Common myeloid progenitor, CD34-positive (primary cell): ENCODE measurements at regions not wholly inside any gene's neighbourhood (a gene's known extent, or its start where the extent isn't known, plus 50 kb on each side); places are given as distances from the start of the nearest gene placed in this dataset.
"Not testable (repeated sequence)": the region's sequence is repeated elsewhere in the genome, so short reads cannot be mapped to it uniquely, and the experiment has no call there.

Experiments
- CTCF ChIA-PET: fragments of 350-600 bp; sonication (Branson Sonifier 250); formaldehyde crosslinking; loops from one replicate; lab custom pipeline; 2021; ENCODE audit warnings: antibody characterized with exemption; lab: Charles Lee
- POLR2A ChIA-PET: fragments of 350-600 bp; sonication (Branson Sonifier 250); formaldehyde crosslinking; loops from one replicate; lab custom pipeline; 2021; ENCODE audit warnings: antibody characterized with exemption; lab: Charles Lee
- DNase-seq, 3 donors: peaks; one replicate each; pipeline versions ENCODE4 v3.0.0 to v3.0.0-alpha.2; 2013
- H3K27ac ChIP-seq, 2 experiments: 1 replicate in 1 of 2; 2 replicates in 1 of 2; pipeline ENCODE4 v1.7.0; 2013; ENCODE audit warnings: inconsistent platforms in 2 of 2, low read length in 2 of 2, mild to moderate bottlenecking in 2 of 2, low read depth in 1 of 2, moderate library complexity in 1 of 2; ENCODE audit not compliant: severe bottlenecking in 2 of 2, insufficient read depth in 1 of 2, poor library complexity in 1 of 2
- H3K27me3 ChIP-seq, 5 experiments: replicated peaks in 2 of 5; 1 replicate in 3 of 5; 2 replicates in 2 of 5; pipeline versions ENCODE4 v1.6.1 to v1.7.0; 2013; ENCODE audit warnings: low read length in 4 of 5, mild to moderate bottlenecking in 2 of 5, moderate library complexity in 2 of 5, inconsistent platforms in 1 of 5; ENCODE audit not compliant: insufficient read depth in 5 of 5, control insufficient read depth in 4 of 5
- H3K36me3 ChIP-seq, 4 experiments: 1 replicate in 2 of 4; 2 replicates in 2 of 4; pipeline versions ENCODE4 v1.6.1 to v1.7.0; 2013; ENCODE audit warnings: low read length in 3 of 4, control low read depth in 1 of 4, mild to moderate bottlenecking in 1 of 4; ENCODE audit not compliant: control insufficient read depth in 4 of 4, insufficient read depth in 4 of 4
- H3K4me1 ChIP-seq, 4 experiments: 1 replicate in 3 of 4; 2 replicates in 1 of 4; pipeline versions ENCODE4 v1.6.1 to v1.7.1; 2013; ENCODE audit warnings: low read length in 3 of 4, mild to moderate bottlenecking in 3 of 4, control low read depth in 1 of 4, inconsistent platforms in 1 of 4, moderate library complexity in 1 of 4; ENCODE audit not compliant: control insufficient read depth in 4 of 4, insufficient read depth in 4 of 4; ENCODE audit errors: control extremely low read depth in 1 of 4
- H3K4me3 ChIP-seq, 7 experiments: 1 replicate in 4 of 7; 2 replicates in 3 of 7; pipeline versions ENCODE4 v1.5.1 to v1.7.0; 2013; ENCODE audit warnings: mild to moderate bottlenecking in 7 of 7, low read length in 6 of 7, moderate library complexity in 6 of 7, inconsistent platforms in 2 of 7, low read depth in 2 of 7, control low read depth in 1 of 7; ENCODE audit not compliant: insufficient read depth in 4 of 7, control insufficient read depth in 1 of 7; ENCODE audit errors: extremely low read depth in 1 of 7
- H3K9me3 ChIP-seq, 5 experiments: 1 replicate in 4 of 5; 2 replicates in 1 of 5; pipeline versions ENCODE4 v1.6.1 to v1.7.1; 2013; ENCODE audit warnings: low read length in 4 of 5, mild to moderate bottlenecking in 2 of 5, inconsistent platforms in 1 of 5, low read depth in 1 of 5, moderate library complexity in 1 of 5; ENCODE audit not compliant: control insufficient read depth in 4 of 5, insufficient read depth in 2 of 5; ENCODE audit errors: control extremely low read depth in 1 of 5
- WGBS: methylation state at CpG from one replicate; pipeline ENCODE4 v1.1.5; 2013; ENCODE audit not compliant: insufficient coverage; 5-methylcytosine and 5-hydroxymethylcytosine counted together

- 92% methylated on average over 10 of the region's 19 CpGs for WGBS
Observed at GRCh38 chr6:122185458-122185857, 214.0 kb upstream of the HSF2 start.

GRCh38 chr6:122187186-122187585, 212.3 kb upstream of the HSF2 start:
- WGBS, result no CpG with 5 or more reads among the region's 1 CpG
- POLR2A ChIA-PET, result no interaction called here
- Histone ChIP-seq H3K27me3 (no peaks in the 10 kb centered on the region), H3K4me3 (no peak overlapping the region), H3K27ac (no peak overlapping the region), H3K4me1 (no peaks in the 10 kb centered on the region), H3K9me3 (peaks cover 0 to 1% (median 0%) of the 10 kb centered on the region in 5 experiments), H3K36me3 (no peaks in the 10 kb centered on the region)
- CTCF ChIA-PET, result no interaction called here
- no peak for DNase-seq

More at GRCh38 chr6:122185458-122185857, 214.0 kb upstream of the HSF2 start:
- H3K9me3 ChIP-seq, H3K36me3 ChIP-seq, CTCF ChIA-PET, H3K27ac ChIP-seq, H3K4me1 ChIP-seq, POLR2A ChIA-PET, H3K4me3 ChIP-seq, DNase-seq, H3K27me3 ChIP-seq: not testable (repeated sequence)

- H3K36me3 ChIP-seq, result no peaks in the 10 kb centered on the region
- H3K4me1 ChIP-seq, result no peaks in the 10 kb centered on the region
- ChIA-PET POLR2A (no interaction called here), CTCF (no interaction called here)
- H3K27ac ChIP-seq, result no peak overlapping the region
- no CpG with 5 or more reads among the region's 1 CpG for WGBS
- no peaks in the 10 kb centered on the region for H3K9me3 ChIP-seq
- no peaks in the 10 kb centered on the region for H3K27me3 ChIP-seq
- H3K4me3 ChIP-seq, result no peak overlapping the region
- no peak for DNase-seq
Observed at GRCh38 chr6:122198922-122199321, 200.5 kb upstream of the HSF2 start.

GRCh38 chr6:122200440-122200839, 199.0 kb upstream of the HSF2 start:
- Histone ChIP-seq H3K27ac (no peak overlapping the region), H3K9me3 (no peaks in the 10 kb centered on the region), H3K4me1 (no peaks in the 10 kb centered on the region), H3K4me3 (no peak overlapping the region), H3K36me3 (no peaks in the 10 kb centered on the region), H3K27me3 (no peaks in the 10 kb centered on the region)
- ChIA-PET POLR2A (no interaction called here), CTCF (no interaction called here)
- no peak for DNase-seq
- WGBS, result 100% methylated on average over 1 of the region's 1 CpG

GRCh38 chr6:122202576-122203137, 196.8 kb upstream of the HSF2 start:
- CTCF ChIA-PET, result no interaction called here

GRCh38 chr6:122207061-122207460, 192.4 kb upstream of the HSF2 start:
- Histone ChIP-seq H3K4me3 (no peak overlapping the region), H3K27me3 (no peaks in the 10 kb centered on the region), H3K27ac (no peak overlapping the region), H3K4me1 (no peaks in the 10 kb centered on the region), H3K36me3 (no peaks in the 10 kb centered on the region), H3K9me3 (no peaks in the 10 kb centered on the region)
- ChIA-PET CTCF (no interaction called here), POLR2A (no interaction called here)
- DNase-seq, result no peak
- no CpG with 5 or more reads among the region's 2 CpGs for WGBS

More at GRCh38 chr6:122202576-122203137, 196.8 kb upstream of the HSF2 start:
- Histone ChIP-seq H3K9me3 (no peaks in the 10 kb centered on the region), H3K4me3 (no peak overlapping the region), H3K27me3 (no peaks in the 10 kb centered on the region), H3K27ac (no peak overlapping the region), H3K4me1 (no peaks in the 10 kb centered on the region), H3K36me3 (no peaks in the 10 kb centered on the region)
- POLR2A ChIA-PET, result no interaction called here
- 93% methylated on average over 6 of the region's 8 CpGs for WGBS
- DNase-seq, result no peak

GRCh38 chr6:122207794-122208193, 191.7 kb upstream of the HSF2 start:
- ChIA-PET CTCF (no interaction called here), POLR2A (no interaction called here)
- Histone ChIP-seq H3K9me3 (no peaks in the 10 kb centered on the region), H3K4me3 (no peak overlapping the region), H3K4me1 (no peaks in the 10 kb centered on the region), H3K36me3 (no peaks in the 10 kb centered on the region), H3K27me3 (no peaks in the 10 kb centered on the region), H3K27ac (no peak overlapping the region)
- no peak for DNase-seq
